Breast epithelium (tissue), 4 donors: ENCODE measurements at regions not wholly inside any gene's neighbourhood (a gene's known extent, or its start where the extent isn't known, plus 50 kb on each side); places are given as distances from the start of the nearest gene placed in this dataset.

Experiments
- DNase-seq, 2 donors: peaks; one replicate each; pipeline ENCODE4 v3.0.0-alpha.2; 2019; ENCODE audit warnings: low spot score in 2 of 2
- H3K27ac ChIP-seq, 2 donors: fragments of 200-600 bp; sonication (generic) in 1 of 2; one replicate each; pipeline ENCODE4 v1.5.1; 2016 to 2019; ENCODE audit warnings: mild to moderate bottlenecking in 1 of 2
- H3K27me3 ChIP-seq, 2 donors: fragments of 200-600 bp; sonication (generic) in 1 of 2; one replicate each; pipeline versions ENCODE4 v1.5.1 to v1.6.0; 2017 to 2019; ENCODE audit warnings: control low read depth in 1 of 2, mild to moderate bottlenecking in 1 of 2
- H3K36me3 ChIP-seq: fragments of 200-600 bp; one replicate; pipeline ENCODE4 v1.5.1; 2019
- H3K4me1 ChIP-seq, 2 donors: fragments of 200-600 bp; sonication (generic); one replicate each; pipeline ENCODE4 v1.5.1; 2016 to 2019; ENCODE audit warnings: control low read depth in 1 of 2
- H3K4me3 ChIP-seq, 3 donors: fragments of 200-600 bp; sonication (generic); 1 replicate in 2 of 3; 2 replicates in 1 of 3; pipeline ENCODE4 v1.5.1; 2016 to 2019; ENCODE audit warnings: mild to moderate bottlenecking in 3 of 3, moderate library complexity in 2 of 3
- H3K9me3 ChIP-seq, 2 donors: fragments of 200-600 bp; sonication (generic) in 1 of 2; one replicate each; pipeline ENCODE4 v1.5.1; 2016 to 2019; ENCODE audit warnings: control low read depth in 1 of 2
- POLR2A ChIP-seq: fragments of 450-650 bp; IDR thresholded peaks from one replicate; pipeline ENCODE4 v1.6.1; 2016; ENCODE audit warnings: antibody characterized with exemption, mild to moderate bottlenecking, moderate library complexity
- POLR2AphosphoS5 ChIP-seq, 3 donors: sonication (generic); formaldehyde crosslinking; IDR thresholded peaks; one replicate each; pipeline ENCODE4 v1.6.1; 2017; ENCODE audit warnings: antibody characterized with exemption in 3 of 3
- intact Hi-C: fragments of 100-400 bp; cut with DNase I; formaldehyde crosslinking; loops from one replicate; pipeline ENCODE4 v1.15.1; 2023; ENCODE audit warnings: low total_unique reads
- TF ChIP-seq, protein P1 (sequence below), 3 donors: fragments of 450-650 bp; IDR thresholded peaks; one replicate each; pipeline ENCODE4 v1.5.1; 2016 to 2017; ENCODE audit warnings: antibody characterized with exemption in 3 of 3, mild to moderate bottlenecking in 3 of 3, moderate library complexity in 3 of 3

- H3K27ac ChIP-seq, result no peak overlapping the region
- H3K4me3 ChIP-seq, result no peak overlapping the region
- TF ChIP-seq, protein P1, sequence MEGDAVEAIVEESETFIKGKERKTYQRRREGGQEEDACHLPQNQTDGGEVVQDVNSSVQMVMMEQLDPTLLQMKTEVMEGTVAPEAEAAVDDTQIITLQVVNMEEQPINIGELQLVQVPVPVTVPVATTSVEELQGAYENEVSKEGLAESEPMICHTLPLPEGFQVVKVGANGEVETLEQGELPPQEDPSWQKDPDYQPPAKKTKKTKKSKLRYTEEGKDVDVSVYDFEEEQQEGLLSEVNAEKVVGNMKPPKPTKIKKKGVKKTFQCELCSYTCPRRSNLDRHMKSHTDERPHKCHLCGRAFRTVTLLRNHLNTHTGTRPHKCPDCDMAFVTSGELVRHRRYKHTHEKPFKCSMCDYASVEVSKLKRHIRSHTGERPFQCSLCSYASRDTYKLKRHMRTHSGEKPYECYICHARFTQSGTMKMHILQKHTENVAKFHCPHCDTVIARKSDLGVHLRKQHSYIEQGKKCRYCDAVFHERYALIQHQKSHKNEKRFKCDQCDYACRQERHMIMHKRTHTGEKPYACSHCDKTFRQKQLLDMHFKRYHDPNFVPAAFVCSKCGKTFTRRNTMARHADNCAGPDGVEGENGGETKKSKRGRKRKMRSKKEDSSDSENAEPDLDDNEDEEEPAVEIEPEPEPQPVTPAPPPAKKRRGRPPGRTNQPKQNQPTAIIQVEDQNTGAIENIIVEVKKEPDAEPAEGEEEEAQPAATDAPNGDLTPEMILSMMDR (IDR thresholded peaks at IDR 0.05), result no peak
- no peak for TF ChIP-seq POLR2A
- no peak for TF ChIP-seq POLR2AphosphoS5 (IDR thresholded peaks at IDR 0.05)
- no peaks in the 10 kb centered on the region for H3K9me3 ChIP-seq
- intact Hi-C loops, result no loop called here
- H3K4me1 ChIP-seq, result no peaks in the 10 kb centered on the region
- DNase-seq, result no peak
- H3K27me3 ChIP-seq, result no peaks in the 10 kb centered on the region
- no peaks in the 10 kb centered on the region for H3K36me3 ChIP-seq
These were observed 247.9 kb downstream of the TSN start for GRCh38 chr2:122003196-122003940.

DNA sequence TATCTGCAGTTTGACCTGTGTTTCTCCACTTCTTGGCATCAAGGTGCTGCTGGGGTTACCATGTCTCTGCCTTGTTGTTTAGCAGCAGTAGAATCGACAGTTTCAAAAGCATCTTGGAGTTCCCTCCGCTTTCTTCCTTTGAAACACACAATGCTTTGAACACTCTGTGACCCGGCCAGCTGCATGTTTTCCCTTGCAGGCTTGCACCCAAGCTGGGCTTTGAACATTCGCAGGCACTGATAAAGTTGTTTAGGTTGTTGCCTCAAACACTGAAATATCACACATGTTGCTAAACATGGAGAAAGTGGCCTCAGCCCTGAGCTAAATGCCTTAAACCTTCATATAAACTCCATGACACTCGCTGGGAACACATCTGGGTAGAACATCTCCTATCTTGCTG lies 251.7 kb downstream of the TSN start:
- intact Hi-C loops, result no loop called here
- no peaks in the 10 kb centered on the region for H3K27me3 ChIP-seq
- no peak overlapping the region for H3K4me3 ChIP-seq
- no peaks in the 10 kb centered on the region for H3K4me1 ChIP-seq
- no peaks in the 10 kb centered on the region for H3K36me3 ChIP-seq
- no peak for TF ChIP-seq POLR2AphosphoS5 (IDR thresholded peaks at IDR 0.05)
- TF ChIP-seq, protein P1 (IDR thresholded peaks at IDR 0.05), result no peak
- TF ChIP-seq POLR2A, result no peak
- H3K9me3 ChIP-seq, result no peaks in the 10 kb centered on the region
- DNase-seq, result no peak
- no peak overlapping the region for H3K27ac ChIP-seq

DNA sequence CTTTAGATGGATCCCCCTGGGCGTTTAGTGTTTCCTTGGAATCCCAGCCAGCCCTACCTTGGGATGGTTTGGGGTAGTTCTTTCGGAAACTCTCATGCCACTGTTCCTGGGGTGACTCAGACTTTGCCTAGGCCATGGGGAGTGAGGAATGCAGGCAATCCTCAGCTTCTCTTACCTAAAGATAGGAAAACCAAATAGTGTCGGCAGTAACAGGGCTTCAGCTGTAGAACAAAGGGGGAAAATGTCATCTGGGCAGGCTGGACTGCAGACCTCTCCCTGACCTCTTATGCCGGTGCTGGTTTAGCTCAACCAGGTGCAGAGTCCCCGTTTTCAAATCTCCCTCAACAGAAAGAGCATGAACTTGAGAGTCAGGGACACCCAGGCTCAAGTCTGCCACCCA lies 252.1 kb downstream of the TSN start:
- H3K4me1 ChIP-seq, result no peaks in the 10 kb centered on the region

GRCh38 chr2:122009561-122009960 lies 254.1 kb downstream of the TSN start:
- intact Hi-C loops, result no loop called here
- Histone ChIP-seq H3K36me3 (no peaks in the 10 kb centered on the region), H3K27ac (no peak overlapping the region), H3K27me3 (no peaks in the 10 kb centered on the region), H3K9me3 (no peaks in the 10 kb centered on the region), H3K4me1 (no peaks in the 10 kb centered on the region), H3K4me3 (no peak overlapping the region)
- TF ChIP-seq, protein P1 (IDR thresholded peaks at IDR 0.05), result no peak
- no peak for TF ChIP-seq POLR2A
- TF ChIP-seq POLR2AphosphoS5 (IDR thresholded peaks at IDR 0.05), result no peak
- no peak for DNase-seq

More for the DNA sequence above, 252.1 kb downstream of the TSN start:
- DNase-seq, result no peak
- intact Hi-C loops, result no loop called here
- TF ChIP-seq, protein P1 (IDR thresholded peaks at IDR 0.05), result no peak
- TF ChIP-seq POLR2A (no peak), POLR2AphosphoS5 (IDR thresholded peaks at IDR 0.05) (no peak)
- Histone ChIP-seq H3K36me3 (no peaks in the 10 kb centered on the region), H3K27ac (no peak overlapping the region), H3K9me3 (no peaks in the 10 kb centered on the region), H3K4me3 (no peak overlapping the region), H3K27me3 (no peaks in the 10 kb centered on the region)

GRCh38 chr2:122011493-122012270 lies 256.2 kb downstream of the TSN start:
- no peaks in the 10 kb centered on the region for H3K4me1 ChIP-seq
- no peaks in the 10 kb centered on the region for H3K9me3 ChIP-seq
- DNase-seq, result no peak
- no peak overlapping the region for H3K27ac ChIP-seq
- H3K27me3 ChIP-seq, result no peaks in the 10 kb centered on the region
- TF ChIP-seq POLR2AphosphoS5 (IDR thresholded peaks at IDR 0.05) (no peak), POLR2A (no peak)
- TF ChIP-seq, protein P1 (IDR thresholded peaks at IDR 0.05), result no peak
- no peak overlapping the region for H3K4me3 ChIP-seq
- no peaks in the 10 kb centered on the region for H3K36me3 ChIP-seq
- intact Hi-C loops, result no loop called here
